ENCODE measurements at regions not wholly inside any gene's neighbourhood (a gene's known extent, or its start where the extent isn't known, plus 50 kb on each side); places are given as distances from the start of the nearest gene placed in this dataset.
"Not testable (repeated sequence)": the region's sequence is repeated elsewhere in the genome, so short reads cannot be mapped to it uniquely, and the experiment has no call there.

DNA sequence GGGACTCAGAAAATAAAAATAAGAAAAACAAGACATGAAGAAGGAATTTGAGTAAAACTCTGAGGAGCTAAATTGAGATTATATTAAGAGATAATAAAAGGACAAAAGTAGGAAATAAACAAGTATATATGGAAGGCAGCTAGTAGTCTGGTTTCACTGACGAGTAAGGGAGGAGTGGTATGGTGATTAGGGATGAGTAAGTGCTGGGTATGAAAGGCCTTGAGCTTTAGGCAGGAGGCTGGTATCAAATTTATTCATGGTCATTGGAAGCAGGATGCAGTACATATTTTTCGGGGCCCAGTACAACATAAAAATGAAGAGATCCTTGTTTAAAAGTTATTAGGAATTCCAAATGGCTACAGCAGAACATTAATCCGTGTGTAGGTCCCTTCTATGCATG, 789.7 kb upstream of the PRMT6 start:
- DNase-seq (ENCODE audit: low spot score) = no peak

GRCh38 chr1:106268070-106268469, 788.4 kb upstream of the PRMT6 start:
- no peak for DNase-seq (ENCODE audit: low spot score)

DNA sequence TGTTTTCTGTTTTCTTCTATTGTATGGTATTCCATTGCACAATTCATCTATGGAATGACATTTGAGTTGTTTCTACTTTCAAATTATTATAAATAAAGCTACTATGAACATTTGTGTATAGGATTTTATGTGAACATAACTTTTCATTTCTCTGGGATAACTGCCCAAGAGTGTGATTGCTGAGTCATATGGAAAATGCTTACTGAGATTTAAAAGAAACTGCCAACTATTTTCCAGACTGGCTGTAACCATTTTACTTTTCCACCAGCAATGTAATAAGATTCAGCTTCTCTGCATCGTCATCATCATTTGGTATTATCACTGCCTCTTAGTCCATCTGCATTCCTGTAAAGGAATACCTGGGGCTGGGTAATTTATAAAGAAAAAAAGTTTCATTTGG, 779.6 kb upstream of the PRMT6 start:
- DNase-seq (ENCODE audit: low spot score) = no peak

GRCh38 chr1:106277786-106278185, 778.7 kb upstream of the PRMT6 start:
- no peak for DNase-seq (ENCODE audit: low spot score)

DNA sequence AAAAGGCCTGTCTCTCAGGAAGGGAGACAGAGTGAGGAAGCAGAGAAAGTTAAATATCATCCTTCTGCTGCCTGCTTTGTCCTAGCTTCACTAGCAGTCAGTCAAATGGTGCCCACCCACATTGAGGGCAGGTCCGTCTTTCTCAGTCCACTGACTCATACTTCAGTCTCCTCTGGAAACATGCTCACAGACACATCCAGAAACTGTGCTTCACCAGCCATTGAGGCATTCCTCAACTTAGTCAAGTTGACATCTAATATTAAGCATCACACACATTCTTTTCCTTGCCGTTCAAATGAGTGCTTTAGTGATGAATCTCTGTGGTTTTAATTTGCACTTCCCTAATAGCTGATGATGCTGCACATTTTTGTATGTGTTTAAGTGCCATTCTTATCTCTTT, 777.8 kb upstream of the PRMT6 start:
- no peak for DNase-seq (ENCODE audit: low spot score)

- DNase-seq (ENCODE audit: low spot score) = no peak
These were observed 767.1 kb upstream of the PRMT6 start for GRCh38 chr1:106289265-106289928.

GRCh38 chr1:106290805-106291501, 765.5 kb upstream of the PRMT6 start:
- no peak for DNase-seq (ENCODE audit: low spot score)

DNA sequence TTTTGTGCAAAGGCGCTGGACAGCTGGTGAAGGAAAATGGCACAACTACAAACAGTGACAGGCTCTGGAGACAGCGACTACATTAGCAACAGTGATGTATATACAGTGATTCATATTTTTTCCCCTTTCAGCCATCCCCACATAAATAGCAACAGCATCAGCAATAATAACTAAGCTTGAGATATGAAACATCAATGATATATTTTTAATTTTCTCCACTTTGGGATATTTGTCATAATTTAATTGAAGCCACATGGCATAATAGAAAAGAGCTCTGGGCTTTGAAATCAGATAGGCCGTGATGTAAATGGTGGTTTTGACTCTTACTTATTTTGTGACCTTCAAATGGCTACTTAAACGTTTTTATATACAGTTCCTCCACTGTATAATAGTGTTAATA, 764.3 kb upstream of the PRMT6 start:
- no peak for DNase-seq (ENCODE audit: low spot score)

DNA sequence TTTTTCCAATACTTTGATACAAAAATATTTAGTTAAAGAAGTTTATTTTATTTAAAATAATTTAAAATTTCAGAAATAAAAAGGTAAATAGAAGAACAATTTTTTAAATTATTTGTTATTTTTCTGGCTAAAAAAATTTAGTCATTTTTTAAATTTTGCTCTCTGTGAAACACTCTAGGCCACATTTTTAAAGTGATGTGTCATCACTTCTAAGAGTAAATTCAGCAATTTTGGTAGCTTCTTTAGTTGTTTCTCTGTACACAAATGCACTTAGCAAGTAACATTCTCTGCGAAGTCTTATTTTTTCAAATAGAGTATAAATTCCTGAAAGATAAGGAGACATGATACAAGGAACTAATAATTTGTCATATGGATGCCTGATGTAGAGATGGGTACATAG, 760.0 kb upstream of the PRMT6 start:
- no peak for DNase-seq (ENCODE audit: low spot score)

DNA sequence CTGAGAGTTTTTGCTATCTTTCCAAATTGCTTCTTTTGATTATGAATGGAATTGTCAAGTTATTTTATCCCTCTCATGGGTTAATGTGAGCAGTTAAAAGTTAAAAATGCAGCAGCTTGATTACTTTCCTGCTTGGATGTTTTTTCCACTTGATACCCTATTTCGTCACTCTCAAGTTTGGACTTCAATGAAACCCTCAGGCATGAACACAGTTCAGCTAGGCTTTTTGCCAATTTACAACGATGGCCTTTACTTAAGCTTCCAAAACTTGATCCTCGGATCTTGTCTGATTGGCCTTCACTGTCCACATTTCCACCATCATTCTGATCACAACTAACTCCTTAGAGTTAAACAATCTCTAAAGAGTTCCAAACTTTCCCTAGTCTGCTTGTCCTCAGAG, 752.4 kb upstream of the PRMT6 start:
- DNase-seq (ENCODE audit: low spot score) = no peak

- DNase-seq (ENCODE audit: low spot score) = no peak
These were observed 736.9 kb upstream of the PRMT6 start for GRCh38 chr1:106319612-106320011.

- no peak for DNase-seq (ENCODE audit: low spot score)
These were observed 730.9 kb upstream of the PRMT6 start for GRCh38 chr1:106325600-106325999.

DNA sequence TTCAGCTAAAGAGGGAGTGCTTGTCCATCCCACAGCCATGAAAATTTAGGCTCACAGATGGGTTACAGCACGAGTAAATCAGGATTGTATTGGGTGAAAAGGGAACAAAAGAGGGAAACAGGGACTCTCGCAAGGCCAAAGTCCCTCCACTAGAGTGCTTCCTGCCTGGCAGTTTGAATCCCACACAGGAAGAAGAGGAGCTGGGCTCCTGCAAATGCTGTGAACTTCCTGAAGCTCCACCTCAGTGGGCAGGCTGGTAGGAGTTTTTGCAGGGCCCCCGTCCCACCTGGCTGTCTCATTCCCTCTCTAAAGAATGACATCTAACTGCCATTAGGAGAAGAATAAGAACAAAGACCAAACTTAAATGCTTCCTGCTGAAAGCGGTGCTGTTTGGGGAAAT, 712.0 kb upstream of the PRMT6 start:
- no peak for DNase-seq (ENCODE audit: low spot score)

DNA sequence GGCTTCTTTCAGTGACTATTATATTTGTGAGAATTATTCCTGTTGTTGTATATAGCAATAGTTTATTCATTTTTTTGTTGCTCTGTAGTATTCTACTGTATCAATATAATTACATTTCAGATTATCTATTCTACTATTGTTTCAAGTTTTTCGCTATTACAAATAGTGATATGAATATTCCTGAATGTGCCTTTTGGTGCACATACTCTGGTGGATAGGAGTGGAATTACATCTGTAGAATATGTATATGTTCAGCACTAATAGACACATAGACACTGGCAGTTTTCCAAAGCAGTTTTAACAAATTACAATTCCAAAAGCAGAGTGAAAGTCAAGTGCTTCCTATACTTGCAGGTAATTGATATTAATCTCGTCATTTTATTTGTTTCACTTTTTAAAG, 696.2 kb upstream of the PRMT6 start:
- DNase-seq (ENCODE audit: low spot score) = no peak

DNA sequence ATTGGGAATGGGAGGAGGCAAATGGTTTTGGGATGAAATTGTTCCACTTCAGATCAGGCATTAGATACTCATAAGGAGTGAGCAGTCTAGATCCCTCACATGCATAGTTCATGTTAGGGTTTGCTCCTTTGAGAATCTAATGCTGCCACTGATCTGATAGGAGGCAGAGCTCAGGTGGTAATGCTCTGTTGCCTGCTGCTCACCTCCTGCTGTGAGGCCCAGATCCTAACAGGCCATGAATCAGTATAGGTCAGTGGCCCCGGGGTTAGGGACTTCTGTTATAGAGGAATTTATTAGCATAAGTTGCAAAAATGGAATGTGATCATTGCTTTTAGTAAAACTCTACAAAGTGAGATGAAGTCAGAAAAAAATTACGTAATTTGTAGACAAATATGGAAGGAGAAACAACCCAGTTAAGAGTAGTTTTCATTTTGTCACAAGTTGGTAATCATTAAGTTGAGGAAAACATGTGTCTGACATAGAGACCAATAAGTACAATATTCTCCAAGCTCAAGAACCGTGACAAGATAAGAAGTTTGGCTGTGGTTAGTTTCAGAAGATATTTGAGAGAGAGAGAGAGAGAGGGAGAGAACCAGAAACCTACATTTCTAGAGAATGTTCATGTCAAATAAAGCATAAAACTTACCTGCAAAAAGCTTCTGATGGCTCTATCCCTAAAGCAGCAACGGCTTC, 689.7 kb upstream of the PRMT6 start:
- DNase-seq (ENCODE audit: low spot score) = no peak

DNA sequence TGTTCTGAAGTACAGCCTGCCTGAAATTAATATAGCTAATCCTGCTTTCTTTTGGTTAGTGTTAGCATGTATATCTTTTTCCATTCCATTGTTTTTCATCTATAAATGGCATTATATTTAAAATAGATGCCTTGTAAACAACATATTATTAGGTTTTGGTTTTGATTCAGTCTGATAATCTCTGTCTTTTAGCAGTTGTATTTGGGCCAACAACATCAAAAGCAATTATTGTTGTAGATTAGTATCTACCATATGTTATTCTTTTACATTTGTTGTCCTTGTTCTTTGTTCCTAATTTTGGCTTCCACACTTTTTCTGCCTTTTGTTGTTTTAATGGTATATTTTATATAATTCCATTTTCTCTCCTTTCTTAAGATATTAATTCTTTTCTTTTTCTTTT, 678.2 kb upstream of the PRMT6 start:
- DNase-seq (ENCODE audit: low spot score) = no peak

- DNase-seq (ENCODE audit: low spot score) = no peak
These were observed 675.7 kb upstream of the PRMT6 start for GRCh38 chr1:106380772-106381171.

DNA sequence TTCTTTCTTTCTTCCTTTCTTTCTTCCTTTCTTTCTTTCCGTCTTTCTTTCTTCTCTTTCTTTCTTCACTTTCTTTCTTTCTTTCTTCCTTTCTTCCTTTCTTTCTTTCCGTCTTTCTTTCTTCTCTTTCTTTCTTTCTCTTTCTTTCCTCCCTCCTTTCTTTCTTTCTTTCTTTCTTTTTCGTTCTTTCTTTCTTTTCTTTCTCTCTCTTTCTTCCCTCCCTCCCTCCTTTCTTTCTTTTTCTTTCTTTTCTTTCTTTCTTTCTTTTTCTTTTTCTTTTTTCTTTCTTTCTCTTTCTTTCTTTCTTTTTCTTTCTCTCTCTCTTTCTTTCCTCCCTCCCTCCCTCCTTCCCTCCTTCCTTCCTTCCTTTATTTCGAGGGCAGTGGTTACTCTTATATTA, 667.3 kb upstream of the PRMT6 start:
- not testable (repeated sequence) for DNase-seq (ENCODE audit: low spot score)

GRCh38 chr1:106393046-106393445, 663.4 kb upstream of the PRMT6 start:
- no peak for DNase-seq (ENCODE audit: low spot score)

GRCh38 chr1:106396020-106396419, 660.5 kb upstream of the PRMT6 start:
- no peak for DNase-seq (ENCODE audit: low spot score)

DNA sequence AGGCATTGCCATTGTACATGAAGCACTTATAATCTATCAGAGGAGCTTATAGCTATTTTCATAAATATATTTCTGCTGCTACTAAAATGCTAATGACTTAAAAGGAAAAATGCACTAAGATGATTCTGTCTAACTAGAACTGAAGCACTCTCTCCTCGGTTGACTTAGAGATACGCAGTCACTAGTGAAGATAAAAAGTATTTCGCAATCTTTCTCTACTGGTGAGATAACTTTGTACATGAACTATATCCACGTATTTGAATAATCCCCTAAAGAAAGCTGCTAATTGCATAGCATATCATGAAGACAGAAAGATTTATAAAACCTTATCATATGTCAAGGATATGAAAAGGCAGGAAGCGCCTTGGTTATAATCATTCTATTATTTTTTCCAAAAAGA, 658.1 kb upstream of the PRMT6 start:
- DNase-seq (ENCODE audit: low spot score) = no peak

GRCh38 chr1:106406114-106406513, 650.4 kb upstream of the PRMT6 start:
- no peak for DNase-seq (ENCODE audit: low spot score)

DNA sequence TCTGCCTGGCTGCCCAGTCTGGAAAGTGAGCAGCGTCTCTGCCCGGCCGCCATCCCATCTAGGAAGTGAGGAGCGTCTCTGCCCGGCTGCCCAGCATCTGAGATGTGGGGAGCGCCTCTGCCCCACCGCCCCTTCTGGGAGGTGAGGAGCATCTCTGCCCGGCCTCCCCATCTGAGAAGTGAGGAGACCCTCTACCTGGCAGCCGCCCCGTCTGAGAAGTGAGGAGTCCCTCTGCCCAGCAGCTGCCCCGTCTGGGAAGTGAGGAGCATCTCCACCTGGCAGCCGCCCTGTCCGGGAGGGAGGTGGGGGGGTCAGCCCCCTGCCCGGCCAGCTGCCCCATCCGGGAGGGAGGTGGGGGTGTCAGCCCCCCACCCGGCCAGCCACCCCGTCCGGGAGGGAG, 644.2 kb upstream of the PRMT6 start:
- DNase-seq (ENCODE audit: low spot score) = not testable (repeated sequence)

DNA sequence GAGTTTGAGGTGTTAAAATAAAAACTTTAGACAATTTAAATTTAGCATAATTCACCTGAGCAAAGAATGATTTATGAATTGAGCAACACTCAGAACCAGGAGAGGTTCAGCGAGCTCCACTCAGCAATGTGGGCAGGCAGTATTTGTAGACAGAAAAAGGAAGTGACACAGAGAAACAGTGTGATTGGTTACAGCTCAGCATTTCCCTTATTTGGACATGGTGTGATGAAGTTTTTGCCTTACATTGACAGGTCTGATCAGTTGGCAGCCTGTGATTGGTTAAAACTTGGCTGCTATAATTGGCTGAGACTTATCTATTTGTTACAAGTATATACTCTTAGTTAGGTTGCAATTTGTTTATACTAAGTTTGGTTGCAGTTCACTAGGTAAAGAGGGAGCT, 621.2 kb upstream of the PRMT6 start:
- no peak for DNase-seq (ENCODE audit: low spot score)

Data from GM03348 (cell line).